Peyer's patch (tissue), 4 donors: ENCODE measurements at regions not wholly inside any gene's neighbourhood (a gene's known extent, or its start where the extent isn't known, plus 50 kb on each side); places are given as distances from the start of the nearest gene placed in this dataset.

ENCODE experiments used
- CTCF ChIP-seq, 6 experiments: fragments of 450-650 bp in 4 of 6; fragments of 200-600 bp in 2 of 6; sonication (generic) in 1 of 6; IDR thresholded peaks; one replicate each; pipeline ENCODE4 v1.5.1; 2017 to 2019; ENCODE audit warnings: antibody characterized with exemption in 6 of 6, mild to moderate bottlenecking in 3 of 6, moderate library complexity in 1 of 6
- POLR2A ChIP-seq, 2 donors: fragments of 450-650 bp; IDR thresholded peaks; one replicate each; pipeline ENCODE4 v1.5.1; 2017; ENCODE audit warnings: antibody characterized with exemption in 2 of 2, mild to moderate bottlenecking in 2 of 2, moderate library complexity in 2 of 2

- TF ChIP-seq CTCF (IDR thresholded peaks at IDR 0.05) (no peak), POLR2A (IDR thresholded peaks at IDR 0.05) (no peak)
These were observed 90.5 kb upstream of the RFC3 start for GRCh38 chr13:33727297-33728083.
